ENCODE measurements at regions not wholly inside any gene's neighbourhood (a gene's known extent, or its start where the extent isn't known, plus 50 kb on each side); places are given as distances from the start of the nearest gene placed in this dataset.

GRCh38 chr14:37932008-37932407 lies 275.7 kb upstream of the SSTR1 start:
- intact Hi-C loops (cut with micrococcal nuclease), result no loop called here
- H2AFZ ChIP-seq (ENCODE audit: low read depth, low read length), result no peak overlapping the region

More at GRCh38 chr14:37932008-37932407, 275.7 kb upstream of the SSTR1 start:
- FAIRE-seq (no peak), DNase-seq (ENCODE audit: low read depth, low spot score) (no peak)
- dilution Hi-C loops (cut with MboI; ENCODE audit: extremely low pct_ligation_motif_present, low sequenced_read_pairs), result no loop called here
- no peak overlapping the region for H3K9ac ChIP-seq (replicated peaks; ENCODE audit: extremely low read depth, insufficient read depth, low read length)
- H3K36me3 ChIP-seq (ENCODE audit: control insufficient read depth in 2 of 2, extremely low read depth in 1 of 2, insufficient read depth in 2 of 2, low read length in 2 of 2), result no peaks in the 10 kb centered on the region
- H3K9me3 ChIP-seq (replicated peaks; ENCODE audit: control insufficient read depth, insufficient read depth, low read length), result no peaks in the 10 kb centered on the region
- H3K4me3 ChIP-seq (replicated peaks in 1 of 3; ENCODE audit: insufficient read depth in 1 of 3, low read depth in 1 of 3, low read length in 3 of 3), result no peak overlapping the region
- BruUV-seq (replicated peaks), result no TSS peak
- H3K27me3 ChIP-seq (ENCODE audit: control insufficient read depth in 2 of 2, insufficient read depth in 2 of 2, low read length in 2 of 2), result peaks cover 0 to 3% of the 10 kb centered on the region in 2 experiments
- ChIA-PET CTCF (no interaction called here), POLR2A (no interaction called here)
- H3K27ac ChIP-seq (ENCODE audit: insufficient read depth, low read depth, low read length), result no peak overlapping the region
- no peaks in the 10 kb centered on the region for H3K79me2 ChIP-seq (ENCODE audit: control insufficient read depth, insufficient read depth, low read length)
- H3K4me1 ChIP-seq (ENCODE audit: control insufficient read depth, extremely low read depth, insufficient read depth, low read length), result no peaks in the 10 kb centered on the region
- TF ChIP-seq POLR2AphosphoS5 (IDR thresholded peaks at IDR 0.05; ENCODE audit: insufficient read depth, low read depth, low read length), result no peak
- no peak for TF ChIP-seq POLR2A (IDR thresholded peaks at IDR 0.05; ENCODE audit: low read depth, low read length)
- no peak for TF ChIP-seq EZH2 (IDR thresholded peaks at IDR 0.05; ENCODE audit: borderline replicate concordance, low read depth, low read length, severe bottlenecking)
- TF ChIP-seq JUN (IDR thresholded peaks at IDR 0.05; ENCODE audit: borderline replicate concordance, insufficient read depth, insufficient read length, low read depth), result no peak
- no peak for TF ChIP-seq GATA2 (IDR thresholded peaks at IDR 0.05; ENCODE audit: insufficient read depth, insufficient read length, low read depth, low read length)
- no peak for TF ChIP-seq CTCF (IDR thresholded peaks at IDR 0.05; ENCODE audit: extremely low read depth in 1 of 2, insufficient read depth in 1 of 2, low read depth in 1 of 2, low read length in 2 of 2)
- no peak overlapping the region for H3K4me2 ChIP-seq (ENCODE audit: insufficient read depth, low read length)
- no peaks in the 10 kb centered on the region for H4K20me1 ChIP-seq (replicated peaks; ENCODE audit: control insufficient read depth, extremely low read depth, insufficient read depth, low read length)
- no peaks in the 10 kb centered on the region for H3K9me1 ChIP-seq (replicated peaks; ENCODE audit: control insufficient read depth, extremely low read depth, insufficient read depth, low read length)
